ENCODE measurements at regions not wholly inside any gene's neighbourhood (a gene's known extent, or its start where the extent isn't known, plus 50 kb on each side); places are given as distances from the start of the nearest gene placed in this dataset.
A peak's percentile ranks its signal among the peaks of the same experiment; 100 is the strongest.

DNA sequence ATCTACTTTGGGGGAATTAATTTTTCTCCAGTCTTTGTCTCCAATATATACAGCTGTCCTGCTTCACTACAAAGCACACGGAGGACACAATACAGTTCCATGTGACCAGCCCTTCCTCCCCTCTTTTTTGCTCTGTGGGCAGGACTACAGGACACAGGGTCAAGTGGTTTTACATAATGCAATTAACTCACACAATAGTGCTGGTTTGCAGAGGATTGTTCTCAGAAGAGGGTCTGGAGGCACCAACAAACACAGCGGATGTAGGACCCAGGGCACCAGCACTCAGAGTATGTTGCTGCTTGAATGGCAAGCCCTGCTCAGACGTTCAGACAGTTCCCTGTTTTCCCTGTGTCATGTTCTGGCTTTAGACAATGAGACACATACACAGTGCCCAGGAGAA lies 52.0 kb upstream of the NPTX2 start:
- Histone ChIP-seq H3K9ac (ENCODE audit: insufficient read length, low read depth) (no peak overlapping the region), H3K9me3 (ENCODE audit: insufficient read depth, low read length) (peaks cover 15% of the 10 kb centered on the region; the same call in 1 of the 2 replicates), H3K27me3 (ENCODE audit: insufficient read depth, insufficient read length) (no peaks in the 10 kb centered on the region), H3K4me3 (ENCODE audit: insufficient read length, low read depth) (no peak overlapping the region), H3K4me1 (ENCODE audit: insufficient read depth, insufficient read length) (no peaks in the 10 kb centered on the region), H3K36me3 (ENCODE audit: insufficient read depth, insufficient read length, low read length) (no peaks in the 10 kb centered on the region)
- no peak for DNase-seq (ENCODE audit: low read depth, low spot score)
- no peak for TF ChIP-seq ZNF274 (IDR thresholded peaks at IDR 0.05; ENCODE audit: low read depth, low read length)
- no peak for TF ChIP-seq YY1 (IDR thresholded peaks at IDR 0.05; ENCODE audit: insufficient read depth, insufficient read length)
- TF ChIP-seq SUZ12 (IDR thresholded peaks at IDR 0.05; ENCODE audit: extremely low read depth, insufficient read depth, insufficient read length) = no peak

DNA sequence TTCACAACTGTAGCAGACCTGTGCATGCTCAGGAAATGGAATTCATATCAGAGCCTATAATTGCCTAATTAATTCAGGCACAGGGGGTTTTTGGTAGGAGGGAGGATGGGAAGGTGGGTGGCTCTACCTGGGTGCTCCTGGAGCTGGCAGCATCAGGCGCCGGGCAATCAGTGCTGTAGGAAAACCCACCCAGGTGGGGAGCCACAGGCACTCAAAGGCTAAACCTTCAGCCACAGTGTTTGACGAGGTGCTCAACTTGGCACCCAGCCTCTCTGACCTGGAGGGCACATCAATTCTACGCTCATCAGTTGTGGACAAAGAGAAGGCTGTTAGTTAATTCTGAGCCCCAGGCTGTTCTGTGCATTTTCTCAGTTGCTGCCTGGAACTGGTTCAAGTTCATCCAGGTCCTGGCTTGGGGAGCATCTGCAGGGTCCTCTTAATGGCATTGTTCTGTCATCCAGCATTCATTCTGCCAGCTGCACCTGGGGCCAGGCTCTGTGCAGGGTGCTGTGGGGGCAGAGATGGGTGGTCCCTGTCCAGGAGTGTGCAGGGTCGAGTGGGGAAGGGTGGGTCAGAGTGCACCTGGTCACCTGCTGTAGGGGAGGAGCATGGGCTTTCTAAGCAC lies 54.1 kb upstream of the NPTX2 start:
- Histone ChIP-seq H3K9ac (ENCODE audit: insufficient read length, low read depth) (no peak overlapping the region), H3K27me3 (ENCODE audit: insufficient read depth, insufficient read length) (no peaks in the 10 kb centered on the region), H3K4me3 (ENCODE audit: insufficient read length, low read depth) (no peak overlapping the region), H3K36me3 (ENCODE audit: insufficient read depth, insufficient read length, low read length) (no peaks in the 10 kb centered on the region), H3K4me1 (ENCODE audit: insufficient read depth, insufficient read length) (no peaks in the 10 kb centered on the region), H3K9me3 (ENCODE audit: insufficient read depth, low read length) (peaks cover 15% of the 10 kb centered on the region; the same call in 1 of the 2 replicates)
- no peak for TF ChIP-seq SUZ12 (IDR thresholded peaks at IDR 0.05; ENCODE audit: extremely low read depth, insufficient read depth, insufficient read length)
- no peak for TF ChIP-seq ZNF274 (IDR thresholded peaks at IDR 0.05; ENCODE audit: low read depth, low read length)
- TF ChIP-seq YY1 (IDR thresholded peaks at IDR 0.05; ENCODE audit: insufficient read depth, insufficient read length) = no peak
- no peak for DNase-seq (ENCODE audit: low read depth, low spot score)

DNA sequence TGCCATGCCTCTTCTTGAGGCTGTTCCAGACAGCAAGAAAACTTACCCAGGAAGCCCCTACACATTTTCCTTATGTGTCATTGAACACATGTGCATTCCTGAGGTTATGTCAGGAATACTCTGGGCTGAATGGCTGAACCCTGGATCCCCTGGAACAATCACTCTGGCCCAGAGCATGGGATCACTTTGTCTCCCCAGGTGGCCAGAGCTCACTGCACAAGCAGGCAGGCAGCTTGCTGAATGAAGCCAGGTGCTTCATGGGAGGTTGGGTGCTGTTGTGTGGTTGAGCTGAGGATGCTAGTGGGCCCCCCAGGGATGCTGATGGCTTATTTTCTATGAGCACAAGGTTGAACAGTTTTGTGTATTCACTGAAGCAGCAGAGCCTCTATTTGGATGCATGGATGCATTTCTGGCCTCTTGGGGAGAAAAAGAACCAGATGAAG lies 54.7 kb upstream of the NPTX2 start:
- H3K9ac ChIP-seq (ENCODE audit: insufficient read length, low read depth) = no peak overlapping the region
- H3K4me1 ChIP-seq (ENCODE audit: insufficient read depth, insufficient read length) = no peaks in the 10 kb centered on the region
- H3K27me3 ChIP-seq (ENCODE audit: insufficient read depth, insufficient read length) = no peaks in the 10 kb centered on the region
- H3K9me3 ChIP-seq (ENCODE audit: insufficient read depth, low read length) = peaks cover 15% of the 10 kb centered on the region; the same call in 1 of the 2 replicates
- no peak overlapping the region for H3K4me3 ChIP-seq (ENCODE audit: insufficient read length, low read depth)
- no peak for DNase-seq (ENCODE audit: low read depth, low spot score)
- no peak for TF ChIP-seq SUZ12 (IDR thresholded peaks at IDR 0.05; ENCODE audit: extremely low read depth, insufficient read depth, insufficient read length)
- no peak for TF ChIP-seq YY1 (IDR thresholded peaks at IDR 0.05; ENCODE audit: insufficient read depth, insufficient read length)
- no peak for TF ChIP-seq ZNF274 (IDR thresholded peaks at IDR 0.05; ENCODE audit: low read depth, low read length)
- H3K36me3 ChIP-seq (ENCODE audit: insufficient read depth, insufficient read length, low read length) = no peaks in the 10 kb centered on the region

DNA sequence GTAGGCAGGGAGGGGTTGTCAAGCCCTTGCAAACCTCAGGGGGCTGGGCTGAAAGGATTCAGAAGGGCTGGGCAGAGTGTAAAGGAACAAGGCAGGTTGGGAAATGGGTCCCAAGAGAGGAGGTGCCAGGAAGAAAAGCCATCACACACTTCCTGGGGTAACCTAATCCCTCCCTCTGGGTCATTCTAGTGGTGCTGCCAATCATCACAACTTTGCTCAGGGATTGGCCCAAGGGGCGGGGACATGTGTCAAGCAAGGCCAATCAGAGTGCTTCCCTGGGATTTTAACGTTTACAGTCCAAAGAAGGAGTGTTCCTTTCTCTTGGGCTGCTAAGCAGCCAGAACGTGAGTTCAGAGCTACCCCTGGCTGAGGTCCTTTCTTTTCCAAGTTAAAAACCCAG lies 57.1 kb upstream of the NPTX2 start:
- Histone ChIP-seq H3K27me3 (ENCODE audit: insufficient read depth, insufficient read length) (no peaks in the 10 kb centered on the region), H3K9me3 (ENCODE audit: insufficient read depth, low read length) (peaks cover 12% of the 10 kb centered on the region; the same call in 1 of the 2 replicates), H3K36me3 (ENCODE audit: insufficient read depth, insufficient read length, low read length) (no peaks in the 10 kb centered on the region), H3K9ac (ENCODE audit: insufficient read length, low read depth) (no peak overlapping the region), H3K4me3 (ENCODE audit: insufficient read length, low read depth) (no peak overlapping the region), H3K4me1 (ENCODE audit: insufficient read depth, insufficient read length) (no peaks in the 10 kb centered on the region)
- DNase-seq (ENCODE audit: low read depth, low spot score) = peak; percentile 50
- no peak for TF ChIP-seq SUZ12 (IDR thresholded peaks at IDR 0.05; ENCODE audit: extremely low read depth, insufficient read depth, insufficient read length)
- TF ChIP-seq ZNF274 (IDR thresholded peaks at IDR 0.05; ENCODE audit: low read depth, low read length) = no peak
- no peak for TF ChIP-seq YY1 (IDR thresholded peaks at IDR 0.05; ENCODE audit: insufficient read depth, insufficient read length)

DNA sequence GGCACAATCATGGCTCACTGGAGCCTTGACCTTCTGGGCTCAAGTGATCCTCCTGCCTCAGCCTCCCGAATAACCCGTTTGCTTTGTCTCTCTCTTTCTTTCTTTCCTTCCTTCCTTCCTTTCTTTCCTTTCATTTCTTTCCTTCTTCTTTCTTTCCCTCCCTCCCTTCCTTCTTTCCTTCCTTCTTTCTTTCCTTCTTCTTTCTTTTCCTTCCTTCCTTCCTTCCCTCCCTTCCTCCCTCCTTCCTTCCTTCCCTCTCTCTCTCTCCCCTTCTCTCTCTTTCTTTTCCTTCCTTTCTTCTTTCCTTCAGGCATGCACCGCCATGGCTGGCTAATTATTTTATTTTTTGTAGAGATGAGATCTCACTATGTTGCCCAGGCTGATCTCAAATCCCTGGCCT lies 57.9 kb upstream of the NPTX2 start:
- no peak for DNase-seq (ENCODE audit: low read depth, low spot score)
- Histone ChIP-seq H3K4me3 (ENCODE audit: insufficient read length, low read depth) (no peak overlapping the region), H3K36me3 (ENCODE audit: insufficient read depth, insufficient read length, low read length) (no peaks in the 10 kb centered on the region), H3K4me1 (ENCODE audit: insufficient read depth, insufficient read length) (no peaks in the 10 kb centered on the region), H3K9ac (ENCODE audit: insufficient read length, low read depth) (no peak overlapping the region), H3K9me3 (ENCODE audit: insufficient read depth, low read length) (peaks cover 5% of the 10 kb centered on the region; the same call in 1 of the 2 replicates), H3K27me3 (ENCODE audit: insufficient read depth, insufficient read length) (no peaks in the 10 kb centered on the region)
- TF ChIP-seq YY1 (IDR thresholded peaks at IDR 0.05; ENCODE audit: insufficient read depth, insufficient read length) (no peak), ZNF274 (IDR thresholded peaks at IDR 0.05; ENCODE audit: low read depth, low read length) (no peak), SUZ12 (IDR thresholded peaks at IDR 0.05; ENCODE audit: extremely low read depth, insufficient read depth, insufficient read length) (no peak)

DNA sequence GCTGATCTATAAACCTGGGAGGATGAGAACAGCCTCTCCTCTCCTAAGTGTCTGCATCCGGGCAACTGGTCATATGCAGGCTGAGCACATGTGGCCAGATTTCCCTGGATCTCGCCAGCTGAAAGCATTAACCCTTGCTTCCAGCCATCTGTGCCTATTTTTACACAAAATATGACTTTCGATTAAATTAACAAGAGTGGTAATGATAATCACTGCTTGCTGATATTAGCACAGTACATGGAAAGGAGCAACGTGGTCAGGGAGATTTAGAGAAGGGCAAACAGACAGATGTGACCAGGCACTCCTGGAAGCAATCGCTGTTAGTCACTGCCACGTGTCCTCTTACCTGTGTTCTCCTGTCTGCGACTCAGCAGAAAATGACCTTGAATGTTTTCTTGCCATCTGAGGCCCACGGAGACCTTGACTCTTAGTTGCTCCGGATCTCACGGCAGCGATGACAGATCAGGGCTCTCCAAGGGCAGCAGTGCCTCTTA lies 59.5 kb upstream of the NPTX2 start:
- no peak overlapping the region for H3K4me3 ChIP-seq (ENCODE audit: insufficient read length, low read depth)
- H3K9ac ChIP-seq (ENCODE audit: insufficient read length, low read depth) = no peak overlapping the region
- H3K4me1 ChIP-seq (ENCODE audit: insufficient read depth, insufficient read length) = no peaks in the 10 kb centered on the region
- H3K9me3 ChIP-seq (ENCODE audit: insufficient read depth, low read length) = peaks cover 7% of the 10 kb centered on the region; the same call in 1 of the 2 replicates
- H3K36me3 ChIP-seq (ENCODE audit: insufficient read depth, insufficient read length, low read length) = no peaks in the 10 kb centered on the region
- TF ChIP-seq YY1 (IDR thresholded peaks at IDR 0.05; ENCODE audit: insufficient read depth, insufficient read length) (no peak), SUZ12 (IDR thresholded peaks at IDR 0.05; ENCODE audit: extremely low read depth, insufficient read depth, insufficient read length) (no peak), ZNF274 (IDR thresholded peaks at IDR 0.05; ENCODE audit: low read depth, low read length) (no peak)
- H3K27me3 ChIP-seq (ENCODE audit: insufficient read depth, insufficient read length) = no peaks in the 10 kb centered on the region
- no peak for DNase-seq (ENCODE audit: low read depth, low spot score)

DNA sequence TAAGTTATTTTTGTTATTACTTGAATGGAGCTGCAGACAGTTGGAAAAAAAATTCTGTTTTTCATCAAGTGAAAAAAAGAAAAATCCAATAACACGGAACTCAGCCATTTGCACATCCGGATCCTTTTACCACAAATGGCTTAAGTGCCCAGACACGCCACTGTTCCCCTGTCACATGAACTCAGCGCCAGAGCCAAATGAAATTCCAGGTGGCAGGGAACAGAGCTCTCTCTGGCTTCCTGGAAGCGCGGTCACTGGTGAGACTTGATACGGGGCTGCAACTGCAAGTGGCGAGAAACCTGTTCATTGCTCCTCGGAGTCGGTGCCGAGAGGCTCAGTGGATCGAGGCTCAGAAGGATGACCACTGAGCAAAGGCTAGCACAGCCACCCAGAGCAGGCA lies 60.8 kb upstream of the NPTX2 start:
- DNase-seq (ENCODE audit: low read depth, low spot score) = no peak
- Histone ChIP-seq H3K27me3 (ENCODE audit: insufficient read depth, insufficient read length) (no peaks in the 10 kb centered on the region), H3K4me1 (ENCODE audit: insufficient read depth, insufficient read length) (no peaks in the 10 kb centered on the region), H3K9me3 (ENCODE audit: insufficient read depth, low read length) (peaks cover 20% of the 10 kb centered on the region; the same call in 1 of the 2 replicates), H3K36me3 (ENCODE audit: insufficient read depth, insufficient read length, low read length) (no peaks in the 10 kb centered on the region), H3K4me3 (ENCODE audit: insufficient read length, low read depth) (no peak overlapping the region), H3K9ac (ENCODE audit: insufficient read length, low read depth) (no peak overlapping the region)
- TF ChIP-seq YY1 (IDR thresholded peaks at IDR 0.05; ENCODE audit: insufficient read depth, insufficient read length) (no peak), ZNF274 (IDR thresholded peaks at IDR 0.05; ENCODE audit: low read depth, low read length) (no peak), SUZ12 (IDR thresholded peaks at IDR 0.05; ENCODE audit: extremely low read depth, insufficient read depth, insufficient read length) (no peak)
